Transverse colon (tissue), 4 donors: ENCODE measurements at regions not wholly inside any gene's neighbourhood (a gene's known extent, or its start where the extent isn't known, plus 50 kb on each side); places are given as distances from the start of the nearest gene placed in this dataset.
"Not testable (repeated sequence)": the region's sequence is repeated elsewhere in the genome, so short reads cannot be mapped to it uniquely, and the experiment has no call there.

ENCODE experiments used
- DNase-seq: peaks from one replicate; pipeline ENCODE4 v3.0.0-alpha.2; 2019
- H3K27ac ChIP-seq, 4 donors: fragments of 200-600 bp; sonication (generic); 2 replicates each; pipeline ENCODE4 v1.5.1; 2016 to 2018; ENCODE audit warnings: inconsistent platforms in 4 of 4
- H3K27me3 ChIP-seq: fragments of 200-600 bp; sonication (generic); 2 replicates; pipeline ENCODE4 v1.5.1; 2017; ENCODE audit warnings: inconsistent platforms
- H3K36me3 ChIP-seq, 4 donors: fragments of 200-600 bp; sonication (generic); 2 replicates each; pipeline ENCODE4 v1.5.1; 2017 to 2019; ENCODE audit warnings: inconsistent platforms in 4 of 4
- H3K4me1 ChIP-seq, 4 donors: fragments of 200-600 bp; sonication (generic); 2 replicates each; pipeline ENCODE4 v1.5.1; 2017 to 2020; ENCODE audit warnings: inconsistent platforms in 4 of 4
- H3K4me3 ChIP-seq, 4 donors: fragments of 200-600 bp; sonication (generic); 1 replicate in 1 of 4; 2 replicates in 3 of 4; pipeline versions ENCODE4 v1.5.1 to v1.6.1; 2017 to 2019; ENCODE audit warnings: inconsistent platforms in 4 of 4
- H3K9me3 ChIP-seq, 2 donors: fragments of 200-600 bp; sonication (generic); 2 replicates each; pipeline ENCODE4 v1.5.1; 2017 to 2019; ENCODE audit warnings: inconsistent platforms in 2 of 2
- WGBS, 2 donors: methylation state at CpG; one replicate each; pipeline ENCODE4 v1.1.5; 2018; ENCODE audit warnings: low coverage in 1 of 2; 5-methylcytosine and 5-hydroxymethylcytosine counted together
- in situ Hi-C, 4 donors: fragments of 200-750 bp; cut with MboI; loops; one replicate each; pipeline versions ENCODE4 v1.15.0 to v1.15.1; 2017; ENCODE audit warnings: low sequenced_read_pairs in 3 of 4, low pct_ligation_motif_present in 1 of 4, low pct_unique_long_range_greater_than_20kb in 1 of 4
- intact Hi-C: fragments of 100-400 bp; cut with DNase I; formaldehyde crosslinking; loops from one replicate; pipeline ENCODE4 v1.15.1; 2023; ENCODE audit warnings: low total_unique reads
- small RNA-seq, 4 donors: library from RNA; depleted of rRNA; stranded (forward); fragments of <200 nt; gene quantifications; one replicate each; pipeline ENCODE3, GENCODE V24; 2016

GRCh38 chr15:84550503-84550902 lies 50.3 kb upstream of the ZSCAN2 start:
- H3K4me3 ChIP-seq, H3K9me3 ChIP-seq, H3K4me1 ChIP-seq, H3K27ac ChIP-seq, intact Hi-C loops, in situ Hi-C loops, H3K27me3 ChIP-seq, DNase-seq, H3K36me3 ChIP-seq: not testable (repeated sequence)
- 85 to 100% methylated on average over 1 to 5 of the region's 5 CpGs for WGBS, 2 donors

Small RNA genes lying in the stretch of these regions (small RNA-seq; reads per million reads assigned to genes)
- 0 reads per million in 4 donors for gene AC048382.3
- gene CSPG4P5, result 0 reads per million in 4 donors
- gene RF00017, result 0 reads per million in 4 donors
- 0 reads per million in 4 donors for gene RN7SL417P
